ENCODE measurements at regions not wholly inside any gene's neighbourhood (a gene's known extent, or its start where the extent isn't known, plus 50 kb on each side); places are given as distances from the start of the nearest gene placed in this dataset.

GRCh38 chr9:27943501-27943900 lies 370.2 kb upstream of the C9orf72 start:
- H3K27me3 Mint-ChIP-seq, result no peaks in the 10 kb centered on the region
- H3K4me1 Mint-ChIP-seq, result no peaks in the 10 kb centered on the region

GRCh38 chr9:27945386-27945785 lies 372.1 kb upstream of the C9orf72 start:
- Mint-ChIP-seq H3K4me3 (no peak overlapping the region), H3K27me3 (no peaks in the 10 kb centered on the region), H3K27ac (no peak overlapping the region), H3K36me3 (ENCODE audit: low read depth) (no peaks in the 10 kb centered on the region), H3K4me1 (no peaks in the 10 kb centered on the region), H3K9me3 (no peaks in the 10 kb centered on the region)
- no peak for DNase-seq
- intact Hi-C loops (cut with micrococcal nuclease), result no loop called here

More at GRCh38 chr9:27943501-27943900, 370.2 kb upstream of the C9orf72 start:
- intact Hi-C loops (cut with micrococcal nuclease), result no loop called here
- no peak for DNase-seq
- Mint-ChIP-seq H3K36me3 (ENCODE audit: low read depth) (no peaks in the 10 kb centered on the region), H3K4me3 (no peak overlapping the region), H3K27ac (no peak overlapping the region), H3K9me3 (no peaks in the 10 kb centered on the region)

GRCh38 chr9:27950382-27950781 lies 377.1 kb upstream of the C9orf72 start:
- H3K27ac Mint-ChIP-seq, result no peak overlapping the region
- no peaks in the 10 kb centered on the region for H3K27me3 Mint-ChIP-seq
- H3K36me3 Mint-ChIP-seq (ENCODE audit: low read depth), result no peaks in the 10 kb centered on the region
- H3K4me1 Mint-ChIP-seq, result no peaks in the 10 kb centered on the region
- H3K4me3 Mint-ChIP-seq, result no peak overlapping the region
- intact Hi-C loops (cut with micrococcal nuclease), result no loop called here
- DNase-seq, result no peak
- H3K9me3 Mint-ChIP-seq, result no peaks in the 10 kb centered on the region

- Mint-ChIP-seq H3K9me3 (no peaks in the 10 kb centered on the region), H3K27me3 (no peaks in the 10 kb centered on the region), H3K36me3 (ENCODE audit: low read depth) (no peaks in the 10 kb centered on the region), H3K4me3 (no peak overlapping the region), H3K4me1 (no peaks in the 10 kb centered on the region), H3K27ac (no peak overlapping the region)
- DNase-seq, result no peak
- intact Hi-C loops (cut with micrococcal nuclease), result no loop called here
Measured at GRCh38 chr9:27954858-27955257, 381.6 kb upstream of the C9orf72 start.

GRCh38 chr9:27963836-27964235 lies 390.6 kb upstream of the C9orf72 start:
- Mint-ChIP-seq H3K4me1 (no peaks in the 10 kb centered on the region), H3K27ac (no peak overlapping the region), H3K27me3 (no peaks in the 10 kb centered on the region), H3K36me3 (ENCODE audit: low read depth) (no peaks in the 10 kb centered on the region), H3K9me3 (peaks cover 3% of the 10 kb centered on the region), H3K4me3 (no peak overlapping the region)
- intact Hi-C loops (cut with micrococcal nuclease), result no loop called here
- DNase-seq, result no peak

- Mint-ChIP-seq H3K27me3 (no peaks in the 10 kb centered on the region), H3K4me1 (no peaks in the 10 kb centered on the region), H3K36me3 (ENCODE audit: low read depth) (no peaks in the 10 kb centered on the region)
Measured at GRCh38 chr9:27967210-27967609, 393.9 kb upstream of the C9orf72 start.

GRCh38 chr9:27977931-27978330 lies 404.6 kb upstream of the C9orf72 start:
- Mint-ChIP-seq H3K27me3 (no peaks in the 10 kb centered on the region), H3K4me3 (no peak overlapping the region), H3K36me3 (ENCODE audit: low read depth) (no peaks in the 10 kb centered on the region), H3K4me1 (no peaks in the 10 kb centered on the region), H3K9me3 (no peaks in the 10 kb centered on the region), H3K27ac (no peak overlapping the region)
- intact Hi-C loops (cut with micrococcal nuclease), result no loop called here
- no peak for DNase-seq

More at GRCh38 chr9:27967210-27967609, 393.9 kb upstream of the C9orf72 start:
- H3K27ac Mint-ChIP-seq, result no peak overlapping the region
- H3K4me3 Mint-ChIP-seq, result no peak overlapping the region
- intact Hi-C loops (cut with micrococcal nuclease), result no loop called here
- DNase-seq, result no peak
- H3K9me3 Mint-ChIP-seq, result peaks cover 3% of the 10 kb centered on the region

- Mint-ChIP-seq H3K27ac (no peak overlapping the region), H3K4me1 (no peaks in the 10 kb centered on the region), H3K27me3 (no peaks in the 10 kb centered on the region), H3K36me3 (ENCODE audit: low read depth) (no peaks in the 10 kb centered on the region), H3K4me3 (no peak overlapping the region), H3K9me3 (no peaks in the 10 kb centered on the region)
- intact Hi-C loops (cut with micrococcal nuclease), result no loop called here
- no peak for DNase-seq
Measured at GRCh38 chr9:27985714-27986113, 412.4 kb upstream of the C9orf72 start.

- Mint-ChIP-seq H3K4me1 (no peaks in the 10 kb centered on the region), H3K4me3 (no peak overlapping the region), H3K36me3 (ENCODE audit: low read depth) (no peaks in the 10 kb centered on the region), H3K27me3 (no peaks in the 10 kb centered on the region), H3K9me3 (no peaks in the 10 kb centered on the region), H3K27ac (no peak overlapping the region)
- intact Hi-C loops (cut with micrococcal nuclease), result no loop called here
- no peak for DNase-seq
Measured at GRCh38 chr9:27990524-27990923, 417.2 kb upstream of the C9orf72 start.

GRCh38 chr9:27991221-27991620 lies 417.9 kb upstream of the C9orf72 start:
- Mint-ChIP-seq H3K27ac (no peak overlapping the region), H3K27me3 (no peaks in the 10 kb centered on the region), H3K9me3 (no peaks in the 10 kb centered on the region), H3K36me3 (ENCODE audit: low read depth) (no peaks in the 10 kb centered on the region), H3K4me1 (no peaks in the 10 kb centered on the region), H3K4me3 (no peak overlapping the region)
- DNase-seq, result no peak
- intact Hi-C loops (cut with micrococcal nuclease), result no loop called here

- H3K27ac Mint-ChIP-seq, result no peak overlapping the region
Measured at GRCh38 chr9:28001096-28001495, 427.8 kb upstream of the C9orf72 start.

GRCh38 chr9:28004900-28005299 lies 431.6 kb upstream of the C9orf72 start:
- H3K27ac Mint-ChIP-seq, result no peak overlapping the region

More at GRCh38 chr9:28001096-28001495, 427.8 kb upstream of the C9orf72 start:
- no peaks in the 10 kb centered on the region for H3K36me3 Mint-ChIP-seq (ENCODE audit: low read depth)
- no peak for DNase-seq
- no peaks in the 10 kb centered on the region for H3K27me3 Mint-ChIP-seq
- H3K4me3 Mint-ChIP-seq, result no peak overlapping the region
- H3K4me1 Mint-ChIP-seq, result no peaks in the 10 kb centered on the region
- intact Hi-C loops (cut with micrococcal nuclease), result no loop called here
- H3K9me3 Mint-ChIP-seq, result no peaks in the 10 kb centered on the region

GRCh38 chr9:28005779-28006178 lies 432.5 kb upstream of the C9orf72 start:
- no peaks in the 10 kb centered on the region for H3K9me3 Mint-ChIP-seq
- H3K27ac Mint-ChIP-seq, result no peak overlapping the region
- H3K4me1 Mint-ChIP-seq, result no peaks in the 10 kb centered on the region
- intact Hi-C loops (cut with micrococcal nuclease), result no loop called here
- H3K27me3 Mint-ChIP-seq, result no peaks in the 10 kb centered on the region
- H3K36me3 Mint-ChIP-seq (ENCODE audit: low read depth), result no peaks in the 10 kb centered on the region
- H3K4me3 Mint-ChIP-seq, result no peak overlapping the region
- DNase-seq, result no peak

More at GRCh38 chr9:28004900-28005299, 431.6 kb upstream of the C9orf72 start:
- no peaks in the 10 kb centered on the region for H3K27me3 Mint-ChIP-seq
- no peaks in the 10 kb centered on the region for H3K9me3 Mint-ChIP-seq
- H3K36me3 Mint-ChIP-seq (ENCODE audit: low read depth), result no peaks in the 10 kb centered on the region
- H3K4me1 Mint-ChIP-seq, result no peaks in the 10 kb centered on the region
- DNase-seq, result no peak
- no peak overlapping the region for H3K4me3 Mint-ChIP-seq
- intact Hi-C loops (cut with micrococcal nuclease), result no loop called here

- H3K36me3 Mint-ChIP-seq (ENCODE audit: low read depth), result no peaks in the 10 kb centered on the region
- H3K27ac Mint-ChIP-seq, result no peak overlapping the region
- H3K4me3 Mint-ChIP-seq, result no peak overlapping the region
- no peaks in the 10 kb centered on the region for H3K9me3 Mint-ChIP-seq
- no peak for DNase-seq
- H3K27me3 Mint-ChIP-seq, result no peaks in the 10 kb centered on the region
- no peaks in the 10 kb centered on the region for H3K4me1 Mint-ChIP-seq
- intact Hi-C loops (cut with micrococcal nuclease), result no loop called here
Measured at GRCh38 chr9:28007097-28007817, 434.0 kb upstream of the C9orf72 start.

GRCh38 chr9:28014212-28014611 lies 440.9 kb upstream of the C9orf72 start:
- intact Hi-C loops (cut with micrococcal nuclease), result no loop called here
- Mint-ChIP-seq H3K9me3 (no peaks in the 10 kb centered on the region), H3K27me3 (no peaks in the 10 kb centered on the region), H3K4me1 (no peaks in the 10 kb centered on the region), H3K27ac (no peak overlapping the region), H3K4me3 (no peak overlapping the region), H3K36me3 (ENCODE audit: low read depth) (no peaks in the 10 kb centered on the region)
- no peak for DNase-seq
